Jurkat, Clone E6-1 (cell line): ENCODE measurements at regions not wholly inside any gene's neighbourhood (a gene's known extent, or its start where the extent isn't known, plus 50 kb on each side); places are given as distances from the start of the nearest gene placed in this dataset.

Source experiments
- DNase-seq: peaks from one replicate; pipeline ENCODE4 v3.0.0-alpha.2; 2011; ENCODE audit warnings: low read depth, low spot score
- H3K4me3 ChIP-seq: 2 replicates; pipeline ENCODE4 v1.5.1; 2011; ENCODE audit warnings: mild to moderate bottlenecking, low read length, control low read depth, moderate library complexity

GRCh38 chr9:109590966-109591365, 92.9 kb upstream of the PTPN3 start:
- H3K4me3 ChIP-seq: no peak overlapping the region
- no peak for DNase-seq

GRCh38 chr9:109591691-109592090, 93.6 kb upstream of the PTPN3 start:
- no peak for DNase-seq
- H3K4me3 ChIP-seq: no peak overlapping the region

GRCh38 chr9:109593612-109594011, 95.5 kb upstream of the PTPN3 start:
- H3K4me3 ChIP-seq: no peak overlapping the region
- DNase-seq: no peak

GRCh38 chr9:109597496-109597895, 99.4 kb upstream of the PTPN3 start:
- no peak overlapping the region for H3K4me3 ChIP-seq
- DNase-seq: no peak

GRCh38 chr9:109599131-109599530, 101.0 kb upstream of the PTPN3 start:
- no peak overlapping the region for H3K4me3 ChIP-seq
- no peak for DNase-seq

GRCh38 chr9:109599711-109600110, 101.6 kb upstream of the PTPN3 start:
- no peak for DNase-seq
- no peak overlapping the region for H3K4me3 ChIP-seq

- no peak for DNase-seq
- H3K4me3 ChIP-seq: no peak overlapping the region
Observed at GRCh38 chr9:109600142-109600541, 102.0 kb upstream of the PTPN3 start.

- H3K4me3 ChIP-seq: no peak overlapping the region
- DNase-seq: no peak
Observed at GRCh38 chr9:109601181-109601580, 103.1 kb upstream of the PTPN3 start.

- no peak overlapping the region for H3K4me3 ChIP-seq
Observed at GRCh38 chr9:109602987-109603386, 104.9 kb upstream of the PTPN3 start.

GRCh38 chr9:109604131-109604530, 106.0 kb upstream of the PTPN3 start:
- H3K4me3 ChIP-seq: no peak overlapping the region
- no peak for DNase-seq

More at GRCh38 chr9:109602987-109603386, 104.9 kb upstream of the PTPN3 start:
- DNase-seq: no peak

GRCh38 chr9:109604781-109605180, 106.7 kb upstream of the PTPN3 start:
- DNase-seq: no peak
- H3K4me3 ChIP-seq: no peak overlapping the region

- no peak overlapping the region for H3K4me3 ChIP-seq
- no peak for DNase-seq
Observed at GRCh38 chr9:109609060-109609459, 111.0 kb upstream of the PTPN3 start.

- DNase-seq: no peak
- H3K4me3 ChIP-seq: no peak overlapping the region
Observed at GRCh38 chr9:109616571-109617120, 118.5 kb upstream of the PTPN3 start.

GRCh38 chr9:109619310-109619709, 121.2 kb upstream of the PTPN3 start:
- no peak for DNase-seq
- H3K4me3 ChIP-seq: no peak overlapping the region

- DNase-seq: no peak
- H3K4me3 ChIP-seq: no peak overlapping the region
Observed at GRCh38 chr9:109624143-109624542, 126.0 kb upstream of the PTPN3 start.

GRCh38 chr9:109624896-109625295, 126.8 kb upstream of the PTPN3 start:
- no peak for DNase-seq

GRCh38 chr9:109627042-109627441, 128.9 kb upstream of the PTPN3 start:
- H3K4me3 ChIP-seq: no peak overlapping the region
- no peak for DNase-seq

More at GRCh38 chr9:109624896-109625295, 126.8 kb upstream of the PTPN3 start:
- no peak overlapping the region for H3K4me3 ChIP-seq

- H3K4me3 ChIP-seq: no peak overlapping the region
- no peak for DNase-seq
Observed at GRCh38 chr9:109629615-109630014, 131.5 kb upstream of the PTPN3 start.

- H3K4me3 ChIP-seq: no peak overlapping the region
Observed at GRCh38 chr9:109632817-109633216, 134.7 kb upstream of the PTPN3 start.

GRCh38 chr9:109639674-109640579, 140.1 kb upstream of the PALM2AKAP2 start:
- no peak overlapping the region for H3K4me3 ChIP-seq
- no peak for DNase-seq

More at GRCh38 chr9:109632817-109633216, 134.7 kb upstream of the PTPN3 start:
- DNase-seq: no peak
